ENCODE measurements at regions not wholly inside any gene's neighbourhood (a gene's known extent, or its start where the extent isn't known, plus 50 kb on each side); places are given as distances from the start of the nearest gene placed in this dataset.

DNA sequence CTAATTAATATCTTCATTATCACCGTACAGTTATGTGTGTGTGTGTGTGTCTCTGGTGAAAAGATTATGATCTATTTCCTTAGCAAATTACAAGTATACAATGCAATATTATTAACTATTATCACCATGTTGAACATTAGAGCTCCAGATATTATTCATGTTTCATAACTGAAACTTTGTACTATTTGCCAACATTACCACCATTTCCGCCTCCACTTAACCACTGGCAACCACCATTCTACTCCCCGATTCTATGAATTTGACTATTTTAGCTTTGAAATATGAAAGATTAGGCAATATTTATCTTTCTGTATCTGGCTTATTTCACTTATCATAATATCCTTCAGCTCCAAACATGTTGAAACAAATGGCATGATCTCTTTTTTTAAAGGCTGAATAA is 717.9 kb downstream of the ARAP2 start:
- no peak for TF ChIP-seq CTCF (IDR thresholded peaks at IDR 0.05)
- no peak for TF ChIP-seq POLR2A (IDR thresholded peaks at IDR 0.05)

Measured in right lobe of liver (tissue), 4 donors.